HepG2 (cell line): ENCODE measurements at regions not wholly inside any gene's neighbourhood (a gene's known extent, or its start where the extent isn't known, plus 50 kb on each side); places are given as distances from the start of the nearest gene placed in this dataset.

ENCODE experiments used
- ATAC-seq: fragments of 200-7000 bp; cut with Tn5 transposase; 3 replicates; pipeline ENCODE4 v1.9.1; 2020; ENCODE audit warnings: mild to moderate bottlenecking, moderate library complexity
- BruUV-seq: library from RNA; stranded (reverse); fragments of 400-500 nt; replicated peaks from 2 replicates; lab custom pipeline; 2021; lab: Mats Ljungman, UMichigan
- CTCF ChIA-PET: fragments of 300-600 bp; formaldehyde crosslinking; extraction: SDS; loops from one replicate; lab custom pipeline; 2021; ENCODE audit warnings: low total read pairs, inconsistent platforms, low intra/inter-chr PET ratio; lab: Yijun Ruan, JAX
- POLR2A ChIA-PET: fragments of 350-600 bp; sonication (Branson Sonifier 250); formaldehyde crosslinking; loops from one replicate; lab custom pipeline; 2020; ENCODE audit warnings: antibody characterized with exemption, inconsistent platforms; lab: Yijun Ruan, JAX
- DNase-seq: peaks from one replicate; pipeline ENCODE4 v3.0.0-alpha.2; 2015; ENCODE audit warnings: low spot score
- FAIRE-seq: peaks from 3 replicates; lab custom pipeline; 2011; peaks lifted over from hg19 to GRCh38; lab: Jason Lieb, UNC
- H2AFZ ChIP-seq: one replicate; pipeline ENCODE4 v1.6.1; 2011; ENCODE audit warnings: low read length, inconsistent platforms
- H3K27ac ChIP-seq: fragments of 300-600 bp; 3 replicates; pipeline ENCODE4 v1.8.0; 2011; ENCODE audit warnings: mixed run types, mild to moderate bottlenecking, mixed read lengths, low read length, inconsistent platforms; ENCODE audit not compliant: insufficient read depth; ENCODE audit errors: extremely low read length
- H3K27me3 ChIP-seq, 2 experiments: fragments of 200-600 bp in 1 of 2; 2 replicates in 1 of 2; 3 replicates in 1 of 2; pipeline versions ENCODE4 v1.6.0 to v1.8.0; 2011; ENCODE audit warnings: low read length in 2 of 2, mild to moderate bottlenecking in 2 of 2, moderate library complexity in 2 of 2, inconsistent platforms in 1 of 2; ENCODE audit not compliant: insufficient read depth in 2 of 2, control insufficient read depth in 1 of 2
- H3K36me3 ChIP-seq, 2 experiments: fragments of 200-600 bp in 1 of 2; replicated peaks in 1 of 2; 2 replicates in 1 of 2; 3 replicates in 1 of 2; pipeline versions ENCODE4 v1.5.1 to v1.8.0; 2011; ENCODE audit warnings: low read length in 2 of 2, inconsistent platforms in 1 of 2; ENCODE audit not compliant: insufficient read depth in 2 of 2, control insufficient read depth in 1 of 2
- H3K4me1 ChIP-seq: 2 replicates; pipeline ENCODE4 v1.5.1; 2012; ENCODE audit warnings: low read length, inconsistent platforms; ENCODE audit not compliant: insufficient read depth
- H3K4me2 ChIP-seq: 2 replicates; pipeline ENCODE4 v1.6.0; 2011; ENCODE audit warnings: low read depth, low read length, inconsistent platforms
- H3K4me3 ChIP-seq, 3 experiments: fragments of 200-600 bp in 1 of 3; sonication (generic), shearing (Covaris generic) in 1 of 3; replicated peaks in 1 of 3; 2 replicates each; pipeline ENCODE4 v1.5.1; 2011 to 2016; ENCODE audit warnings: low read length in 3 of 3, inconsistent platforms in 2 of 3, low read depth in 2 of 3, mild to moderate bottlenecking in 2 of 3, control low read depth in 1 of 3, mixed read lengths in 1 of 3; ENCODE audit not compliant: insufficient read depth in 1 of 3
- H3K79me2 ChIP-seq: one replicate; pipeline ENCODE4 v1.6.1; 2011; ENCODE audit warnings: low read length, inconsistent platforms; ENCODE audit not compliant: insufficient read depth
- H3K9ac ChIP-seq: 2 replicates; pipeline ENCODE4 v1.6.0; 2011; ENCODE audit warnings: mild to moderate bottlenecking, low read depth, low read length, inconsistent platforms; ENCODE audit not compliant: insufficient read depth
- H3K9me3 ChIP-seq: 2 replicates; pipeline ENCODE4 v1.5.1; 2012; ENCODE audit warnings: mild to moderate bottlenecking, low read length
- H4K20me1 ChIP-seq: 2 replicates; pipeline ENCODE4 v1.6.0; 2011; ENCODE audit warnings: inconsistent platforms, mild to moderate bottlenecking, low read length, moderate library complexity; ENCODE audit not compliant: insufficient read depth
- FOXC1 ChIP-seq: sonication (generic); formaldehyde crosslinking; IDR thresholded peaks from 2 replicates; pipeline ENCODE4 v1.8.0; 2022; ENCODE audit warnings: mild to moderate bottlenecking, missing genetic modification reagents, borderline replicate concordance
- GRHL1 ChIP-seq: sonication (generic); formaldehyde crosslinking; conservative IDR thresholded peaks from 2 replicates; pipeline ENCODE4 v1.8.0; 2022; ENCODE audit warnings: missing genetic modification reagents
- HIVEP1 ChIP-seq: sonication (generic); formaldehyde crosslinking; IDR thresholded peaks from 2 replicates; pipeline ENCODE4 v1.4.0; 2020; ENCODE audit warnings: mild to moderate bottlenecking, missing genetic modification reagents
- HNRNPK ChIP-seq: fragments of 200-400 bp; formaldehyde crosslinking; IDR thresholded peaks from 2 replicates; pipeline ENCODE4 v1.6.1; 2018; ENCODE audit warnings: low read length, low read depth, moderate library complexity, mild to moderate bottlenecking; ENCODE audit not compliant: poor library complexity, severe bottlenecking
- MLLT10 ChIP-seq: sonication (generic); formaldehyde crosslinking; IDR thresholded peaks from 2 replicates; pipeline ENCODE4 v1.4.0; 2020; ENCODE audit warnings: missing genetic modification reagents
- PCBP2 ChIP-seq: fragments of 200-400 bp; formaldehyde crosslinking; optimal IDR thresholded peaks from 2 replicates; pipeline ENCODE3; 2018; ENCODE audit warnings: low read length, low read depth; ENCODE audit not compliant: poor library complexity, severe bottlenecking
- PRPF4 ChIP-seq: fragments of 200-400 bp; formaldehyde crosslinking; IDR thresholded peaks from 2 replicates; pipeline ENCODE4 v1.6.1; 2016; ENCODE audit warnings: low read length, low read depth; ENCODE audit not compliant: poor library complexity, severe bottlenecking
- RFX1 ChIP-seq: fragments of 450-650 bp; IDR thresholded peaks from 2 replicates; pipeline ENCODE4 v1.6.1; 2017
- SOX5 ChIP-seq: IDR thresholded peaks from 2 replicates; pipeline ENCODE4 v1.6.1; 2016; ENCODE audit warnings: borderline replicate concordance
- ZFP91 ChIP-seq: sonication (generic); formaldehyde crosslinking; IDR thresholded peaks from 2 replicates; pipeline ENCODE4 v1.9.0; 2022; ENCODE audit warnings: missing genetic modification reagents, mild to moderate bottlenecking, borderline replicate concordance
- ZNF24 ChIP-seq: fragments of 450-650 bp; IDR thresholded peaks from 2 replicates; pipeline ENCODE4 v1.6.1; 2017; ENCODE audit warnings: antibody characterized with exemption, mild to moderate bottlenecking
- ZNF607 ChIP-seq: sonication (generic); formaldehyde crosslinking; IDR thresholded peaks from 2 replicates; pipeline ENCODE4 v1.5.1; 2020; ENCODE audit warnings: missing genetic modification reagents, mild to moderate bottlenecking, borderline replicate concordance
- ZNF83 ChIP-seq: sonication (generic); formaldehyde crosslinking; IDR thresholded peaks from 2 replicates; pipeline ENCODE4 v1.4.0; 2020; ENCODE audit warnings: missing genetic modification reagents, mild to moderate bottlenecking, borderline replicate concordance
- WGBS: methylation state at CpG from one replicate; pipeline ENCODE4 v1.1.6; 2017; ENCODE audit warnings: low lambda C conversion rate; 5-methylcytosine and 5-hydroxymethylcytosine counted together
- in situ Hi-C: cut with HindIII; loops from 2 replicates; pipeline ENCODE4 v1.10.0; 2017; ENCODE audit warnings: low pct_unique_long_range_greater_than_20kb; ENCODE audit not compliant: extremely low pct_ligation_motif_present
- intact Hi-C: fragments of 100-400 bp; cut with micrococcal nuclease; formaldehyde crosslinking; loops from one replicate; pipeline ENCODE4 v1.10.0; 2022; ENCODE audit not compliant: unreplicated experiment
- TF ChIP-seq, protein P1 (sequence below): sonication (generic); formaldehyde crosslinking; IDR thresholded peaks from 2 replicates; pipeline ENCODE4 v1.4.0; 2020; ENCODE audit warnings: low read depth, missing genetic modification reagents

- TF ChIP-seq PRPF4 (no peak), MLLT10 (CRISPR knock-in tag) (no peak), ZFP91 (no peak)
- TF ChIP-seq, protein P1, sequence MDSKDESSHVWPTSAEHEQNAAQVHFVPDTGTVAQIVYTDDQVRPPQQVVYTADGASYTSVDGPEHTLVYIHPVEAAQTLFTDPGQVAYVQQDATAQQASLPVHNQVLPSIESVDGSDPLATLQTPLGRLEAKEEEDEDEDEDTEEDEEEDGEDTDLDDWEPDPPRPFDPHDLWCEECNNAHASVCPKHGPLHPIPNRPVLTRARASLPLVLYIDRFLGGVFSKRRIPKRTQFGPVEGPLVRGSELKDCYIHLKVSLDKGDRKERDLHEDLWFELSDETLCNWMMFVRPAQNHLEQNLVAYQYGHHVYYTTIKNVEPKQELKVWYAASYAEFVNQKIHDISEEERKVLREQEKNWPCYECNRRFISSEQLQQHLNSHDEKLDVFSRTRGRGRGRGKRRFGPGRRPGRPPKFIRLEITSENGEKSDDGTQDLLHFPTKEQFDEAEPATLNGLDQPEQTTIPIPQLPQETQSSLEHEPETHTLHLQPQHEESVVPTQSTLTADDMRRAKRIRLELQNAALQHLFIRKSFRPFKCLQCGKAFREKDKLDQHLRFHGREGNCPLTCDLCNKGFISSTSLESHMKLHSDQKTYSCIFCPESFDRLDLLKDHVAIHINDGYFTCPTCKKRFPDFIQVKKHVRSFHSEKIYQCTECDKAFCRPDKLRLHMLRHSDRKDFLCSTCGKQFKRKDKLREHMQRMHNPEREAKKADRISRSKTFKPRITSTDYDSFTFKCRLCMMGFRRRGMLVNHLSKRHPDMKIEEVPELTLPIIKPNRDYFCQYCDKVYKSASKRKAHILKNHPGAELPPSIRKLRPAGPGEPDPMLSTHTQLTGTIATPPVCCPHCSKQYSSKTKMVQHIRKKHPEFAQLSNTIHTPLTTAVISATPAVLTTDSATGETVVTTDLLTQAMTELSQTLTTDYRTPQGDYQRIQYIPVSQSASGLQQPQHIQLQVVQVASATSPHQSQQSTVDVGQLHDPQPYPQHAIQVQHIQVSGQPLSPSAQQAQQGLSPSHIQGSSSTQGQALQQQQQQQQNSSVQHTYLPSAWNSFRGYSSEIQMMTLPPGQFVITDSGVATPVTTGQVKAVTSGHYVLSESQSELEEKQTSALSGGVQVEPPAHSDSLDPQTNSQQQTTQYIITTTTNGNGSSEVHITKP (CRISPR knock-in tag), result no peak
These were observed 89.8 kb upstream of the NPVF start (continued) for GRCh38 chr7:25318047-25318446.

DNA sequence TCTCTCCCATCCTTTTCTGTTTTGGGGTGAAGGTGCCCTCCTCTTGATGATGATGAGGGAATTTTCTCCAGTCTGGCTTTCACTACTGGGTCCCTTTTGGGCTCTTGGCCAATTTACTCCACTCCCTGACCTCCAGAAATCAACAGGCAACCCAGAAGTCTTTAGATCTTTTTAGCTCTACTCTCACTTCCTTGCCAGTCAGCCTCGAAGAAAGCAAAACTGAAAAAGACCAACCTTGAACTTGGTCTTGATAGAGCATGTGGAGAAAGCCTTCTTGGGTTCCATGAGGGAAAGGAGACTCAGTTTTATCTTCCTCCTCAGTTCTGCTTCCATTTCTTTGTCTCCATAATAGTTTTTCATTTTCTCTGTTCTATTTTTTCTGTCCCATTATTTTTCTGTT is 91.4 kb upstream of the NPVF start:
- H3K4me2 ChIP-seq, result no peak overlapping the region
- ATAC-seq (no peak), DNase-seq (no peak), FAIRE-seq (no peak)
- no peaks in the 10 kb centered on the region for H3K79me2 ChIP-seq
- H2AFZ ChIP-seq, result no peak overlapping the region
- no peaks in the 10 kb centered on the region for H3K4me1 ChIP-seq
- CTCF ChIA-PET, result no interaction called here
- no TSS peak for BruUV-seq
- H3K27me3 ChIP-seq, result peaks cover 1 to 7% of the 10 kb centered on the region in 2 experiments; a peak in 1 of 5 replicates
- no peak overlapping the region for H3K4me3 ChIP-seq
- POLR2A ChIA-PET, result no interaction called here
- H4K20me1 ChIP-seq, result no peaks in the 10 kb centered on the region
- H3K9me3 ChIP-seq, result no peaks in the 10 kb centered on the region
- H3K36me3 ChIP-seq, result no peaks in the 10 kb centered on the region
- WGBS, result 0% methylated on average over 1 of the region's 1 CpG
- H3K9ac ChIP-seq, result no peak overlapping the region
- H3K27ac ChIP-seq, result no peak overlapping the region
- intact Hi-C loops (no loop called here), in situ Hi-C loops (no loop called here)
- TF ChIP-seq ZNF607 (CRISPR knock-in tag), result no peak
- TF ChIP-seq PCBP2, result no peak
- no peak for TF ChIP-seq HNRNPK
- no peak for TF ChIP-seq GRHL1 (CRISPR knock-in tag)
- no peak for TF ChIP-seq HIVEP1 (CRISPR knock-in tag)
- TF ChIP-seq FOXC1 (CRISPR knock-in tag), result no peak
- TF ChIP-seq ZNF24, result no peak
- no peak for TF ChIP-seq SOX5 (CRISPR knock-in tag)
- TF ChIP-seq ZNF83 (CRISPR knock-in tag), result no peak
- no peak for TF ChIP-seq RFX1
